ENCODE measurements at regions not wholly inside any gene's neighbourhood (a gene's known extent, or its start where the extent isn't known, plus 50 kb on each side); places are given as distances from the start of the nearest gene placed in this dataset.
"Not testable (repeated sequence)": the region's sequence is repeated elsewhere in the genome, so short reads cannot be mapped to it uniquely, and the experiment has no call there.

DNA sequence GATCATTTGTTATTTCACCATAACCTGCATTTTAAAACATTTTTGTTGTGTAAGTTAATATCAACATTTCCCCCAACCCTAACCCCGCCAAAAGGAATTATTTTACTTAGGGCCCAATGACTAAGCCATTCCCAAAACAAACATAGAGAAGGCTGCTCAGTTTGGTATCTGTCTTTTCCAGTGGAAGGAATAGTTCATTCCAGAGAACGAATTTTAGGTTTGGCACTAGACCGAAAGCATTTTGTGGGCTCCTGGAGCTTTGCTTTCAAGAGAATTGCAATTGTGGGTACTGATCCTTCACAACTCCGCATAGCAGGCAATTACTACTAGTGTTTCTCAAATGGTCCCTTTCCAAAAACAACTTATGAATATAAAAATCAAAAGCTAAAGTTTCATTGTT, 226.7 kb upstream of the MAD2L1 start:
- no peaks in the 10 kb centered on the region for H3K4me1 ChIP-seq (ENCODE audit: control insufficient read depth in 3 of 3, insufficient read depth in 3 of 3, low read length in 3 of 3)
- no peaks in the 10 kb centered on the region for H3K27me3 ChIP-seq (ENCODE audit: control insufficient read depth in 3 of 3, insufficient read depth in 3 of 3, low read length in 3 of 3)
- H3K9ac ChIP-seq (ENCODE audit: low read depth in 1 of 3, low read length in 3 of 3): no peak overlapping the region
- no peak overlapping the region for H3K27ac ChIP-seq (ENCODE audit: low read depth, low read length)
- H3K36me3 ChIP-seq (ENCODE audit: control insufficient read depth in 3 of 3, insufficient read depth in 3 of 3, low read length in 3 of 3): no peaks in the 10 kb centered on the region
- H3K4me3 ChIP-seq (ENCODE audit: low read length in 3 of 3): no peak overlapping the region
- no peaks in the 10 kb centered on the region for H3K9me3 ChIP-seq (ENCODE audit: control insufficient read depth in 3 of 3, low read length in 3 of 3)

- Histone ChIP-seq H3K36me3 (ENCODE audit: control insufficient read depth in 3 of 3, insufficient read depth in 3 of 3, low read length in 3 of 3) (no peaks in the 10 kb centered on the region), H3K27ac (ENCODE audit: low read depth, low read length) (no peak overlapping the region), H3K9ac (ENCODE audit: low read depth in 1 of 3, low read length in 3 of 3) (no peak overlapping the region), H3K4me1 (ENCODE audit: control insufficient read depth in 3 of 3, insufficient read depth in 3 of 3, low read length in 3 of 3) (no peaks in the 10 kb centered on the region), H3K27me3 (ENCODE audit: control insufficient read depth in 3 of 3, insufficient read depth in 3 of 3, low read length in 3 of 3) (no peaks in the 10 kb centered on the region), H3K4me3 (ENCODE audit: low read length in 3 of 3) (no peak overlapping the region), H3K9me3 (ENCODE audit: control insufficient read depth in 3 of 3, low read length in 3 of 3) (no peaks in the 10 kb centered on the region)
These were observed 224.9 kb upstream of the MAD2L1 start for GRCh38 chr4:120291541-120291940.

GRCh38 chr4:120290553-120290952, 223.9 kb upstream of the MAD2L1 start:
- no peaks in the 10 kb centered on the region for H3K27me3 ChIP-seq (ENCODE audit: control insufficient read depth in 3 of 3, insufficient read depth in 3 of 3, low read length in 3 of 3)
- H3K4me1 ChIP-seq (ENCODE audit: control insufficient read depth in 3 of 3, insufficient read depth in 3 of 3, low read length in 3 of 3): no peaks in the 10 kb centered on the region
- no peak overlapping the region for H3K27ac ChIP-seq (ENCODE audit: low read depth, low read length)
- no peaks in the 10 kb centered on the region for H3K9me3 ChIP-seq (ENCODE audit: control insufficient read depth in 3 of 3, low read length in 3 of 3)
- H3K4me3 ChIP-seq (ENCODE audit: low read length in 3 of 3): no peak overlapping the region
- H3K9ac ChIP-seq (ENCODE audit: low read depth in 1 of 3, low read length in 3 of 3): no peak overlapping the region
- no peaks in the 10 kb centered on the region for H3K36me3 ChIP-seq (ENCODE audit: control insufficient read depth in 3 of 3, insufficient read depth in 3 of 3, low read length in 3 of 3)

DNA sequence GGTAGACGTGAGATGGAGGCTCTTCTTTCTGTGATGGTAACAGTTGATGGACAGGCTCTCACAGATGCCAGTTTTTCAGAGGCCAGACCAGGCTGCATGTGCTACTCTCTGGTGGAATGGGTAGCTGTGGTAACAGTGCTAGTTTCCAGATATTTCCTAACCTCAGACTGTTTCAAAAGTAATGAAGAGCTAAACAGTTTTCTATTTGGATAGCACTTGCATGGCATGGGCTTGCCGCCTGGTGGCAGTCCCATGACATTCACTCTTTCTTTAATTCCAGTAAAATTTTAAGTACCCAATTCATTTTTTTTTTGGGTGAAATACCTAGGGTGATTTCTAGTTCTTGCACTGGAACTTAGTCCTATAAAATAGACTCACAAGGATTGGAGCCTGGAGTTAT, 220.2 kb upstream of the MAD2L1 start:
- Histone ChIP-seq H3K27ac (ENCODE audit: low read depth, low read length) (no peak overlapping the region), H3K9ac (ENCODE audit: low read depth in 1 of 3, low read length in 3 of 3) (no peak overlapping the region), H3K4me3 (ENCODE audit: low read length in 3 of 3) (no peak overlapping the region), H3K9me3 (ENCODE audit: control insufficient read depth in 3 of 3, low read length in 3 of 3) (no peaks in the 10 kb centered on the region), H3K27me3 (ENCODE audit: control insufficient read depth in 3 of 3, insufficient read depth in 3 of 3, low read length in 3 of 3) (no peaks in the 10 kb centered on the region), H3K4me1 (ENCODE audit: control insufficient read depth in 3 of 3, insufficient read depth in 3 of 3, low read length in 3 of 3) (no peaks in the 10 kb centered on the region), H3K36me3 (ENCODE audit: control insufficient read depth in 3 of 3, insufficient read depth in 3 of 3, low read length in 3 of 3) (no peaks in the 10 kb centered on the region)

GRCh38 chr4:120281581-120281980, 214.9 kb upstream of the MAD2L1 start:
- no peaks in the 10 kb centered on the region for H3K4me1 ChIP-seq (ENCODE audit: control insufficient read depth in 3 of 3, insufficient read depth in 3 of 3, low read length in 3 of 3)
- H3K36me3 ChIP-seq (ENCODE audit: control insufficient read depth in 3 of 3, insufficient read depth in 3 of 3, low read length in 3 of 3): no peaks in the 10 kb centered on the region

GRCh38 chr4:120277391-120277790, 210.7 kb upstream of the MAD2L1 start:
- H3K36me3 ChIP-seq (ENCODE audit: control insufficient read depth in 3 of 3, insufficient read depth in 3 of 3, low read length in 3 of 3): no peaks in the 10 kb centered on the region
- no peak overlapping the region for H3K4me3 ChIP-seq (ENCODE audit: low read length in 3 of 3)
- no peaks in the 10 kb centered on the region for H3K27me3 ChIP-seq (ENCODE audit: control insufficient read depth in 3 of 3, insufficient read depth in 3 of 3, low read length in 3 of 3)
- no peak overlapping the region for H3K9ac ChIP-seq (ENCODE audit: low read depth in 1 of 3, low read length in 3 of 3)
- no peaks in the 10 kb centered on the region for H3K4me1 ChIP-seq (ENCODE audit: control insufficient read depth in 3 of 3, insufficient read depth in 3 of 3, low read length in 3 of 3)
- no peaks in the 10 kb centered on the region for H3K9me3 ChIP-seq (ENCODE audit: control insufficient read depth in 3 of 3, low read length in 3 of 3)
- H3K27ac ChIP-seq (ENCODE audit: low read depth, low read length): no peak overlapping the region

More at GRCh38 chr4:120281581-120281980, 214.9 kb upstream of the MAD2L1 start:
- H3K27me3 ChIP-seq (ENCODE audit: control insufficient read depth in 3 of 3, insufficient read depth in 3 of 3, low read length in 3 of 3): no peaks in the 10 kb centered on the region
- no peak overlapping the region for H3K4me3 ChIP-seq (ENCODE audit: low read length in 3 of 3)
- no peak overlapping the region for H3K27ac ChIP-seq (ENCODE audit: low read depth, low read length)
- H3K9me3 ChIP-seq (ENCODE audit: control insufficient read depth in 3 of 3, low read length in 3 of 3): no peaks in the 10 kb centered on the region
- H3K9ac ChIP-seq (ENCODE audit: low read depth in 1 of 3, low read length in 3 of 3): no peak overlapping the region

DNA sequence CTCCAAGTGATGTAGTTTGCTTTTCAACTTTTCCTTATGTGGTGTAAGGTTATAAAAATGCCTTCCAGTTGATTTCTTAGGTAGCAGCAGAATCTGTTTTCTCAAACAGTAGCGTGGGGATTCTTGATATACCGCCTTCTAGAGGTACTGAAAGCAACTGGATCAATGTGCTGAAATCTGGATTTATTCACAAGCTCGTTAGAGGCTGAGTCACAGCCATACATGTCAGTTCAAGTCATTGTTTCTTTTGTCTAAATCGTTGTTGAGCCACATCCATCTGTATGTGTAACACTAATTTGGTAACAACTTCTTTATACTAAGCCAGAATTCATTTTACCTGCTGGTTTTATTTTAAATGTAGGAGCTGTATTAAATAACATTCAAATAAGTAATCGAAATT, 200.0 kb upstream of the MAD2L1 start:
- no peaks in the 10 kb centered on the region for H3K36me3 ChIP-seq (ENCODE audit: control insufficient read depth in 3 of 3, insufficient read depth in 3 of 3, low read length in 3 of 3)
- no peaks in the 10 kb centered on the region for H3K4me1 ChIP-seq (ENCODE audit: control insufficient read depth in 3 of 3, insufficient read depth in 3 of 3, low read length in 3 of 3)
- H3K27me3 ChIP-seq (ENCODE audit: control insufficient read depth in 3 of 3, insufficient read depth in 3 of 3, low read length in 3 of 3): no peaks in the 10 kb centered on the region
- H3K9ac ChIP-seq (ENCODE audit: low read depth in 1 of 3, low read length in 3 of 3): no peak overlapping the region
- H3K9me3 ChIP-seq (ENCODE audit: control insufficient read depth in 3 of 3, low read length in 3 of 3): no peaks in the 10 kb centered on the region
- no peak overlapping the region for H3K27ac ChIP-seq (ENCODE audit: low read depth, low read length)
- no peak overlapping the region for H3K4me3 ChIP-seq (ENCODE audit: low read length in 3 of 3)

DNA sequence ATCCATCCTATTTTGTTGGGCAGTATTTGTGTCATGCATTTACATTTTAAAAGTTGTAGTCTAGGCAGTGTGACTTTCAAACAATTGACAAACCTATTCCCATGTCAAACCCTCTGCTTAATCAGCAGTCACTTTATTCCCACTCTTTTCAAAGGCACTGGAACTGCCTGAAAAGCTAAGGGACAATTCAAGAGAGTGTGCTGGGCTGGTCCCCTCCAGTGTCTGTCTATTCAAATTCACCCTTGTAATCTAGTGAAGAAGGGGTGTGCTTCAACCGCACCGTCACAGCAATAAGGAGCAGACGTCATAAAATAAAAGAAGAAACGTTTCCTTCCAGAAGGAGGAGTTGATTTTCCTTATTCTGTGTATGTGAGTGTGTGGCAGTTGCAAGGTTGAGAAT, 197.0 kb upstream of the MAD2L1 start:
- Histone ChIP-seq H3K27me3 (ENCODE audit: control insufficient read depth in 3 of 3, insufficient read depth in 3 of 3, low read length in 3 of 3) (no peaks in the 10 kb centered on the region), H3K9me3 (ENCODE audit: control insufficient read depth in 3 of 3, low read length in 3 of 3) (no peaks in the 10 kb centered on the region), H3K27ac (ENCODE audit: low read depth, low read length) (no peak overlapping the region), H3K9ac (ENCODE audit: low read depth in 1 of 3, low read length in 3 of 3) (no peak overlapping the region), H3K36me3 (ENCODE audit: control insufficient read depth in 3 of 3, insufficient read depth in 3 of 3, low read length in 3 of 3) (no peaks in the 10 kb centered on the region), H3K4me1 (ENCODE audit: control insufficient read depth in 3 of 3, insufficient read depth in 3 of 3, low read length in 3 of 3) (no peaks in the 10 kb centered on the region), H3K4me3 (ENCODE audit: low read length in 3 of 3) (no peak overlapping the region)

- H3K27ac ChIP-seq (ENCODE audit: low read depth, low read length): no peak overlapping the region
These were observed 194.5 kb upstream of the MAD2L1 start for GRCh38 chr4:120261117-120261516.

GRCh38 chr4:120256112-120256775, 189.6 kb upstream of the MAD2L1 start:
- H3K27ac ChIP-seq (ENCODE audit: low read depth, low read length); H3K4me3 ChIP-seq (ENCODE audit: low read length in 3 of 3); H3K9me3 ChIP-seq (ENCODE audit: control insufficient read depth in 3 of 3, low read length in 3 of 3); H3K9ac ChIP-seq (ENCODE audit: low read depth in 1 of 3, low read length in 3 of 3); H3K4me1 ChIP-seq (ENCODE audit: control insufficient read depth in 3 of 3, insufficient read depth in 3 of 3, low read length in 3 of 3); H3K27me3 ChIP-seq (ENCODE audit: control insufficient read depth in 3 of 3, insufficient read depth in 3 of 3, low read length in 3 of 3); H3K36me3 ChIP-seq (ENCODE audit: control insufficient read depth in 3 of 3, insufficient read depth in 3 of 3, low read length in 3 of 3): not testable (repeated sequence)

More at GRCh38 chr4:120261117-120261516, 194.5 kb upstream of the MAD2L1 start:
- no peaks in the 10 kb centered on the region for H3K27me3 ChIP-seq (ENCODE audit: control insufficient read depth in 3 of 3, insufficient read depth in 3 of 3, low read length in 3 of 3)
- no peaks in the 10 kb centered on the region for H3K4me1 ChIP-seq (ENCODE audit: control insufficient read depth in 3 of 3, insufficient read depth in 3 of 3, low read length in 3 of 3)
- H3K9me3 ChIP-seq (ENCODE audit: control insufficient read depth in 3 of 3, low read length in 3 of 3): no peaks in the 10 kb centered on the region
- no peaks in the 10 kb centered on the region for H3K36me3 ChIP-seq (ENCODE audit: control insufficient read depth in 3 of 3, insufficient read depth in 3 of 3, low read length in 3 of 3)
- H3K4me3 ChIP-seq (ENCODE audit: low read length in 3 of 3): no peak overlapping the region
- H3K9ac ChIP-seq (ENCODE audit: low read depth in 1 of 3, low read length in 3 of 3): no peak overlapping the region
